ENCODE measurements at regions not wholly inside any gene's neighbourhood (a gene's known extent, or its start where the extent isn't known, plus 50 kb on each side); places are given as distances from the start of the nearest gene placed in this dataset.

DNA sequence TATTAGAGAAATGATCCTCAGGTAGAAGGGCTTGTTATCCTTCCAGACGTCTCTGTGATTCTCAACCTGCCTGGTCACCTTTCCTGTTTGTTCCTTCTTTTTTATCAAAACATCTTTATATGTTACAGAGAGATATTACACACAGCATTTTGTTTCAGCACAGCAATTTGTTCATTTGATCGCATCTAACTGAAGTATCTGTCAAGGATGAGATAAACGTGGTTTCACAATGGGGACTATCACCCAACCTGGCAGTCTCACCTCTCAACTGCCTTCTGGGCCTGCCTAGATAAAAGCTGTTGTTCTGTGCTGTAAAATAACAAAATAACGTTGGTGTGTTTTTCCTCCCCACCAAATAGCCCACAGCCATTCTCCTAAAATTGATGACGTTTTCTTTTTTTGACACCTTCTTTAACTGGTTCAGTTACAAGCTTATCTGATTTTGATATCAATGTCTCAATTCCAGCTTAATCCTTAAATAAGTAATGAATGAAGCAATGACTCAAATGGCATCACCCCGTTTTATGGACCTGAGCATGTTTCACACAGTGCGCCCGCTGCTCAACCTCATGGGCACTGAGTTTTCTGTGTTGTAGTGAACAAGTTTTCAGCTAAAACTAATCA is 367.9 kb upstream of the RUNX1 start:
- Histone ChIP-seq H3K9me3 (ENCODE audit: control insufficient read depth, low read depth, low read length) (no peaks in the 10 kb centered on the region), H3K4me2 (ENCODE audit: insufficient read depth, insufficient read length, low read length) (no peak overlapping the region), H2BK15ac (ENCODE audit: low read depth, low read length) (no peak overlapping the region), H3K23me2 (ENCODE audit: insufficient read length, low read depth, low read length, poor library complexity, severe bottlenecking) (no peaks in the 10 kb centered on the region), H3K79me2 (ENCODE audit: insufficient read depth, low read length) (no peaks in the 10 kb centered on the region), H4K5ac (ENCODE audit: insufficient read length, low read depth, low read length) (no peak overlapping the region), H2AK5ac (ENCODE audit: insufficient read length, low read length) (no peak overlapping the region), H3K4ac (ENCODE audit: low read depth, low read length) (no peak overlapping the region), H4K91ac (ENCODE audit: insufficient read length, low read depth, low read length) (no peak overlapping the region), H3K14ac (ENCODE audit: insufficient read depth, low read length) (no peak overlapping the region), H3K79me1 (ENCODE audit: insufficient read depth, low read depth, low read length, poor library complexity, severe bottlenecking) (no peaks in the 10 kb centered on the region), H3K27ac (ENCODE audit: insufficient read length, low read depth, low read length) (no peak overlapping the region), H2BK5ac (ENCODE audit: insufficient read length, low read length) (no peak overlapping the region), H3T11ph (ENCODE audit: low read length) (no peak overlapping the region), H3K27me3 (ENCODE audit: insufficient read depth, low read length) (no peaks in the 10 kb centered on the region), H2BK20ac (ENCODE audit: low read depth, low read length, poor library complexity, severe bottlenecking) (no peak overlapping the region), H2AFZ (ENCODE audit: low read length) (no peak overlapping the region), H2BK12ac (ENCODE audit: insufficient read length, low read depth, low read length) (no peak overlapping the region), H2BK120ac (ENCODE audit: low read depth, low read length, poor library complexity, severe bottlenecking) (no peak overlapping the region), H3K18ac (ENCODE audit: insufficient read length, low read depth, low read length) (no peak overlapping the region), H3K23ac (ENCODE audit: insufficient read length, low read depth, low read length) (no peak overlapping the region), H4K8ac (replicated peaks; ENCODE audit: insufficient read length, low read depth, low read length) (no peak overlapping the region), H4K20me1 (ENCODE audit: control insufficient read depth, insufficient read depth, insufficient read length) (no peaks in the 10 kb centered on the region), H3K9ac (ENCODE audit: extremely low read depth, insufficient read length, low read length) (no peak overlapping the region), H3K4me1 (ENCODE audit: insufficient read depth, low read length) (peaks cover 5% of the 10 kb centered on the region; the same call in 1 of the 2 replicates), H3K56ac (ENCODE audit: insufficient read length, low read depth, low read length) (no peak overlapping the region)
- Mint-ChIP-seq H3K4me3 (no peak overlapping the region), H3K36me3 (ENCODE audit: insufficient read depth in 1 of 3, low read depth in 3 of 3) (peaks cover 10 to 12% (median 11%) of the 10 kb centered on the region in 3 experiments), H3K27me3 (ENCODE audit: low read depth) (no peaks in the 10 kb centered on the region), H3K9me3 (peaks cover 11 to 14% of the 10 kb centered on the region in 2 experiments), H3K4me1 (peaks cover 27 to 30% of the 10 kb centered on the region in 2 experiments), H3K27ac (no peak overlapping the region)
- TF ChIP-seq, protein P1, sequence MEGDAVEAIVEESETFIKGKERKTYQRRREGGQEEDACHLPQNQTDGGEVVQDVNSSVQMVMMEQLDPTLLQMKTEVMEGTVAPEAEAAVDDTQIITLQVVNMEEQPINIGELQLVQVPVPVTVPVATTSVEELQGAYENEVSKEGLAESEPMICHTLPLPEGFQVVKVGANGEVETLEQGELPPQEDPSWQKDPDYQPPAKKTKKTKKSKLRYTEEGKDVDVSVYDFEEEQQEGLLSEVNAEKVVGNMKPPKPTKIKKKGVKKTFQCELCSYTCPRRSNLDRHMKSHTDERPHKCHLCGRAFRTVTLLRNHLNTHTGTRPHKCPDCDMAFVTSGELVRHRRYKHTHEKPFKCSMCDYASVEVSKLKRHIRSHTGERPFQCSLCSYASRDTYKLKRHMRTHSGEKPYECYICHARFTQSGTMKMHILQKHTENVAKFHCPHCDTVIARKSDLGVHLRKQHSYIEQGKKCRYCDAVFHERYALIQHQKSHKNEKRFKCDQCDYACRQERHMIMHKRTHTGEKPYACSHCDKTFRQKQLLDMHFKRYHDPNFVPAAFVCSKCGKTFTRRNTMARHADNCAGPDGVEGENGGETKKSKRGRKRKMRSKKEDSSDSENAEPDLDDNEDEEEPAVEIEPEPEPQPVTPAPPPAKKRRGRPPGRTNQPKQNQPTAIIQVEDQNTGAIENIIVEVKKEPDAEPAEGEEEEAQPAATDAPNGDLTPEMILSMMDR (conservative IDR thresholded peaks at IDR 0.05) = no peak
- WGBS (ENCODE audit: extremely low coverage, insufficient read length, low lambda C conversion rate) = no CpG with 5 or more reads among the region's 8 CpGs
- no peak for DNase-seq

All from H9 (cell line).